Loucy (cell line): ENCODE measurements at regions not wholly inside any gene's neighbourhood (a gene's known extent, or its start where the extent isn't known, plus 50 kb on each side); places are given as distances from the start of the nearest gene placed in this dataset.

Experiments
- H2AFZ ChIP-seq: fragments of 200-600 bp; sonication (generic); 2 replicates; pipeline ENCODE4 v1.6.0; 2016; ENCODE audit warnings: antibody characterized with exemption, mild to moderate bottlenecking, low read length, moderate library complexity
- H3F3A ChIP-seq: fragments of 200-600 bp; 2 replicates; pipeline ENCODE4 v1.6.0; 2016; ENCODE audit warnings: antibody characterized with exemption, low read depth, mild to moderate bottlenecking
- H3K27me3 ChIP-seq: fragments of 200-600 bp; sonication (generic); 2 replicates; pipeline ENCODE4 v1.6.1; 2014; ENCODE audit warnings: low read length, mild to moderate bottlenecking; ENCODE audit not compliant: insufficient read depth, poor library complexity, severe bottlenecking
- H3K36me3 ChIP-seq: fragments of 200-600 bp; sonication (generic); 2 replicates; pipeline ENCODE4 v1.6.1; 2016; ENCODE audit warnings: low read length; ENCODE audit not compliant: insufficient read depth
- H3K4me1 ChIP-seq: fragments of 200-600 bp; sonication (generic); 2 replicates; pipeline ENCODE4 v1.5.1; 2014; ENCODE audit warnings: low read length, mild to moderate bottlenecking; ENCODE audit not compliant: insufficient read depth, poor library complexity, severe bottlenecking
- H3K4me2 ChIP-seq: fragments of 200-600 bp; sonication (generic); 2 replicates; pipeline ENCODE4 v1.6.0; 2014; ENCODE audit warnings: antibody characterized with exemption, low read length, low read depth, mild to moderate bottlenecking; ENCODE audit not compliant: poor library complexity, severe bottlenecking
- H3K4me3 ChIP-seq: fragments of 200-600 bp; sonication (generic); 2 replicates; pipeline ENCODE4 v1.5.1; 2014; ENCODE audit warnings: low read length, mild to moderate bottlenecking, mixed read lengths; ENCODE audit not compliant: poor library complexity, severe bottlenecking
- H3K79me2 ChIP-seq: fragments of 200-600 bp; sonication (generic); 2 replicates; pipeline ENCODE4 v1.6.1; 2014; ENCODE audit warnings: low read length; ENCODE audit not compliant: insufficient read depth
- H3K9ac ChIP-seq: fragments of 200-600 bp; sonication (generic); 2 replicates; pipeline ENCODE4 v1.6.0; 2014; ENCODE audit warnings: mild to moderate bottlenecking, low read depth, low read length, moderate library complexity; ENCODE audit not compliant: poor library complexity, severe bottlenecking
- H3K9me2 ChIP-seq: fragments of 200-600 bp; sonication (generic); replicated peaks from 2 replicates; pipeline ENCODE4 v1.6.1; 2016; ENCODE audit warnings: low read depth, low read length, mixed read lengths
- H3K9me3 ChIP-seq: fragments of 200-600 bp; sonication (generic); 2 replicates; pipeline ENCODE4 v1.6.1; 2014; ENCODE audit warnings: mild to moderate bottlenecking, antibody characterized with exemption, low read length, low read depth; ENCODE audit not compliant: insufficient read depth
- H4K20me1 ChIP-seq: fragments of 200-600 bp; sonication (generic); 2 replicates; pipeline ENCODE4 v1.6.0; 2014; ENCODE audit warnings: antibody characterized with exemption, low read length, mild to moderate bottlenecking; ENCODE audit not compliant: insufficient read depth, poor library complexity, severe bottlenecking
- CTCF ChIP-seq: fragments of 200-600 bp; sonication (generic); conservative IDR thresholded peaks from 2 replicates; pipeline ENCODE4 v1.5.1; 2014; ENCODE audit warnings: mild to moderate bottlenecking, antibody characterized with exemption, low read length
- EZH2phosphoT487 ChIP-seq: fragments of 200-600 bp; IDR thresholded peaks from 2 replicates; pipeline ENCODE4 v1.6.1; 2018; ENCODE audit warnings: antibody characterized with exemption, mild to moderate bottlenecking, moderate library complexity, borderline replicate concordance

- H3K4me2 ChIP-seq = no peak overlapping the region
- H3K9me3 ChIP-seq = no peaks in the 10 kb centered on the region
Observed at GRCh38 chr5:106171132-106171531, 1499.6 kb downstream of the EFNA5 start.

GRCh38 chr5:106167766-106168165, 1503.0 kb downstream of the EFNA5 start:
- Histone ChIP-seq H3K9me3 (no peaks in the 10 kb centered on the region), H3K4me1 (no peaks in the 10 kb centered on the region), H3K4me2 (no peak overlapping the region), H3K9me2 (no peaks in the 10 kb centered on the region), H3K27me3 (no peaks in the 10 kb centered on the region), H3K79me2 (no peaks in the 10 kb centered on the region), H3K4me3 (no peak overlapping the region), H3F3A (no peaks in the 10 kb centered on the region), H3K36me3 (no peaks in the 10 kb centered on the region), H2AFZ (no peak overlapping the region), H3K9ac (no peak overlapping the region), H4K20me1 (no peaks in the 10 kb centered on the region)
- TF ChIP-seq CTCF (no peak), EZH2phosphoT487 (no peak)

More at GRCh38 chr5:106171132-106171531, 1499.6 kb downstream of the EFNA5 start:
- H2AFZ ChIP-seq = no peak overlapping the region
- H4K20me1 ChIP-seq = no peaks in the 10 kb centered on the region
- H3K79me2 ChIP-seq = no peaks in the 10 kb centered on the region
- H3K9me2 ChIP-seq = no peaks in the 10 kb centered on the region
- H3K9ac ChIP-seq = no peak overlapping the region
- H3K4me1 ChIP-seq = no peaks in the 10 kb centered on the region
- H3K36me3 ChIP-seq = no peaks in the 10 kb centered on the region
- H3F3A ChIP-seq = no peaks in the 10 kb centered on the region
- no peak for TF ChIP-seq CTCF
- TF ChIP-seq EZH2phosphoT487 = no peak
- H3K27me3 ChIP-seq = no peaks in the 10 kb centered on the region
- no peak overlapping the region for H3K4me3 ChIP-seq

GRCh38 chr5:106163233-106163632, 1507.5 kb downstream of the EFNA5 start:
- H3K9me2 ChIP-seq = no peaks in the 10 kb centered on the region
- no peak for TF ChIP-seq CTCF
- TF ChIP-seq EZH2phosphoT487 = no peak

More at GRCh38 chr5:106163233-106163632, 1507.5 kb downstream of the EFNA5 start:
- Histone ChIP-seq H3K4me1 (no peaks in the 10 kb centered on the region), H3K4me3 (no peak overlapping the region), H3K79me2 (no peaks in the 10 kb centered on the region), H3K36me3 (no peaks in the 10 kb centered on the region), H3K27me3 (no peaks in the 10 kb centered on the region), H3F3A (no peaks in the 10 kb centered on the region), H2AFZ (no peak overlapping the region), H3K9ac (no peak overlapping the region), H3K4me2 (no peak overlapping the region), H4K20me1 (no peaks in the 10 kb centered on the region), H3K9me3 (no peaks in the 10 kb centered on the region)
